A549 (cell line): ENCODE measurements at regions not wholly inside any gene's neighbourhood (a gene's known extent, or its start where the extent isn't known, plus 50 kb on each side); places are given as distances from the start of the nearest gene placed in this dataset.

Experiments used
- BHLHE40 ChIP-seq: IDR thresholded peaks from 2 replicates; pipeline ENCODE4 v1.6.1; 2012; ENCODE audit warnings: low read depth, low read length, inconsistent platforms
- HDAC2 ChIP-seq: fragments of 200-600 bp; sonication (generic); IDR thresholded peaks from 2 replicates; pipeline ENCODE4 v1.6.1; 2016
- HEYL ChIP-seq: fragments of 250-450 bp; sonication (Bioruptor Pico); IDR thresholded peaks from 2 replicates; pipeline ENCODE4 v1.8.0; 2021; ENCODE audit warnings: mild to moderate bottlenecking, moderate library complexity
- JUNB ChIP-seq: fragments of >200 bp; sonication (Bioruptor Twin); formaldehyde crosslinking; IDR thresholded peaks from 2 replicates; pipeline ENCODE4 v1.6.1; 2016
- MAX ChIP-seq: IDR thresholded peaks from 2 replicates; pipeline ENCODE4 v1.6.1; 2012
- MAZ ChIP-seq: fragments of 150-350 bp; IDR thresholded peaks from 2 replicates; pipeline ENCODE4 v1.6.1; 2014; ENCODE audit warnings: antibody characterized with exemption, low read depth, low read length, borderline replicate concordance
- MYC ChIP-seq: IDR thresholded peaks from 2 replicates; pipeline ENCODE4 v1.6.1; 2012; ENCODE audit warnings: mild to moderate bottlenecking, inconsistent platforms, low read length, improper control_type of control experiment, borderline replicate concordance
- POLR2A ChIP-seq: IDR thresholded peaks from 2 replicates; pipeline ENCODE4 v1.6.1; 2012; ENCODE audit warnings: mild to moderate bottlenecking, low read length
- RAD21 ChIP-seq, 2 experiments: fragments of >200 bp in 1 of 2; sonication (Bioruptor Twin) in 1 of 2; formaldehyde crosslinking in 1 of 2; IDR thresholded peaks in 1 of 2; conservative IDR thresholded peaks in 1 of 2; 2 replicates in 1 of 2; 3 replicates in 1 of 2; pipeline ENCODE4 v1.6.1; 2012 to 2018; ENCODE audit warnings: inconsistent platforms in 1 of 2
- TF ChIP-seq, protein P1 (sequence below): fragments of >200 bp; sonication (Bioruptor Twin); formaldehyde crosslinking; IDR thresholded peaks from 3 replicates; pipeline ENCODE4 v1.5.1; 2016
- TF ChIP-seq, protein P2 (sequence below): fragments of 450-650 bp; IDR thresholded peaks from 2 replicates; pipeline ENCODE4 v1.6.1; 2014; ENCODE audit warnings: antibody characterized with exemption

DNA sequence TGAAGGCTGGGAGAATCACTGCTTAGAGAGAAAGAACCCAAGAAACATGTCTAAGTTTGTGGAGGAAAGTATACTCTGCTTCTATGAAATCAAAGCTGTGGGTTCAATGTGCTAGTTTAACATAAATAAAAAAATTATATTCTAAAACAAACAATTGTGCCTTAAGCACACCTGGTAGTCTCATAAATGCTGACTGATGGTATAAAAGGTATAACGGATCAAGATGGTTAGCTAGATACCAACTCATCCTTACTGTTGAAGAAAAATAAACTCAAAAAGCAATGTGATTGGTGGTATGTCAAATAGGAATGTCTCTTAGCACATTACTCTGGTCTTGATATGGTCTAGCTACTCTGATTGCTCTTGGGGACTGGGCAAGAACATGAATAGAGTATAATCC is 117.8 kb downstream of the SLC41A2 start:
- TF ChIP-seq, protein P1, sequence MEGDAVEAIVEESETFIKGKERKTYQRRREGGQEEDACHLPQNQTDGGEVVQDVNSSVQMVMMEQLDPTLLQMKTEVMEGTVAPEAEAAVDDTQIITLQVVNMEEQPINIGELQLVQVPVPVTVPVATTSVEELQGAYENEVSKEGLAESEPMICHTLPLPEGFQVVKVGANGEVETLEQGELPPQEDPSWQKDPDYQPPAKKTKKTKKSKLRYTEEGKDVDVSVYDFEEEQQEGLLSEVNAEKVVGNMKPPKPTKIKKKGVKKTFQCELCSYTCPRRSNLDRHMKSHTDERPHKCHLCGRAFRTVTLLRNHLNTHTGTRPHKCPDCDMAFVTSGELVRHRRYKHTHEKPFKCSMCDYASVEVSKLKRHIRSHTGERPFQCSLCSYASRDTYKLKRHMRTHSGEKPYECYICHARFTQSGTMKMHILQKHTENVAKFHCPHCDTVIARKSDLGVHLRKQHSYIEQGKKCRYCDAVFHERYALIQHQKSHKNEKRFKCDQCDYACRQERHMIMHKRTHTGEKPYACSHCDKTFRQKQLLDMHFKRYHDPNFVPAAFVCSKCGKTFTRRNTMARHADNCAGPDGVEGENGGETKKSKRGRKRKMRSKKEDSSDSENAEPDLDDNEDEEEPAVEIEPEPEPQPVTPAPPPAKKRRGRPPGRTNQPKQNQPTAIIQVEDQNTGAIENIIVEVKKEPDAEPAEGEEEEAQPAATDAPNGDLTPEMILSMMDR = no peak
- TF ChIP-seq MAZ (no peak), HDAC2 (no peak), MAX (no peak), MYC (no peak), POLR2A (no peak), BHLHE40 (no peak), RAD21 (conservative IDR thresholded peaks at IDR 0.05 in 1 of 2, IDR thresholded peaks at IDR 0.05 in 1 of 2) (no peak), HEYL (no peak), JUNB (no peak)
- TF ChIP-seq, protein P2, sequence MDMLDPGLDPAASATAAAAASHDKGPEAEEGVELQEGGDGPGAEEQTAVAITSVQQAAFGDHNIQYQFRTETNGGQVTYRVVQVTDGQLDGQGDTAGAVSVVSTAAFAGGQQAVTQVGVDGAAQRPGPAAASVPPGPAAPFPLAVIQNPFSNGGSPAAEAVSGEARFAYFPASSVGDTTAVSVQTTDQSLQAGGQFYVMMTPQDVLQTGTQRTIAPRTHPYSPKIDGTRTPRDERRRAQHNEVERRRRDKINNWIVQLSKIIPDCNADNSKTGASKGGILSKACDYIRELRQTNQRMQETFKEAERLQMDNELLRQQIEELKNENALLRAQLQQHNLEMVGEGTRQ = no peak
